ENCODE measurements at regions not wholly inside any gene's neighbourhood (a gene's known extent, or its start where the extent isn't known, plus 50 kb on each side); places are given as distances from the start of the nearest gene placed in this dataset.
A peak's percentile ranks its signal among the peaks of the same experiment; 100 is the strongest.

GRCh38 chr9:90099262-90099963, 494.6 kb downstream of the GADD45G start:
- TF ChIP-seq CTCF (IDR thresholded peaks at IDR 0.05) (peak; percentile 10 to 72 (median 58)), POLR2AphosphoS5 (IDR thresholded peaks at IDR 0.05) (no peak), POLR2A (IDR thresholded peaks at IDR 0.05) (no peak), EP300 (IDR thresholded peaks at IDR 0.05) (no peak)

Measured in gastroesophageal sphincter (tissue), 3 donors.